ENCODE measurements at regions not wholly inside any gene's neighbourhood (a gene's known extent, or its start where the extent isn't known, plus 50 kb on each side); places are given as distances from the start of the nearest gene placed in this dataset.

GRCh38 chr2:18273205-18273604 is 287.2 kb downstream of the RDH14 start:
- Histone ChIP-seq H3K27me3 (replicated peaks in 1 of 7) (no peaks in the 10 kb centered on the region), H3K27ac (no peak overlapping the region), H3K36me3 (no peaks in the 10 kb centered on the region), H3K4me3 (no peak overlapping the region), H3K9me3 (no peaks in the 10 kb centered on the region), H3K4me1 (no peaks in the 10 kb centered on the region)
- intact Hi-C loops (cut with DNase I; ENCODE audit: low total_unique reads), result no loop called here
- no peak for TF ChIP-seq POLR2AphosphoS5 (IDR thresholded peaks at IDR 0.05)
- no peak for TF ChIP-seq POLR2A (IDR thresholded peaks at IDR 0.05)
- TF ChIP-seq CTCF (IDR thresholded peaks at IDR 0.05 in 8 of 11, conservative IDR thresholded peaks at IDR 0.05 in 3 of 11), result no peak
- no peak for DNase-seq

GRCh38 chr2:18272148-18272494 is 288.3 kb downstream of the RDH14 start:
- Histone ChIP-seq H3K27me3 (replicated peaks in 1 of 7) (no peaks in the 10 kb centered on the region), H3K27ac (no peak overlapping the region), H3K9me3 (no peaks in the 10 kb centered on the region), H3K4me3 (no peak overlapping the region), H3K36me3 (no peaks in the 10 kb centered on the region), H3K4me1 (no peaks in the 10 kb centered on the region)
- intact Hi-C loops (cut with DNase I; ENCODE audit: low total_unique reads), result no loop called here
- no peak for TF ChIP-seq CTCF (IDR thresholded peaks at IDR 0.05 in 8 of 11, conservative IDR thresholded peaks at IDR 0.05 in 3 of 11)
- no peak for TF ChIP-seq POLR2A (IDR thresholded peaks at IDR 0.05)
- no peak for TF ChIP-seq POLR2AphosphoS5 (IDR thresholded peaks at IDR 0.05)
- 73 to 95% (median 90%) methylated on average over 5 to 10 of the region's 10 CpGs for WGBS, 5 donors
- peak; percentile 65 for DNase-seq

GRCh38 chr2:18271370-18272147 is 288.9 kb downstream of the RDH14 start:
- H3K27me3 ChIP-seq (replicated peaks in 1 of 7), result no peaks in the 10 kb centered on the region
- no peaks in the 10 kb centered on the region for H3K36me3 ChIP-seq
- no peak overlapping the region for H3K27ac ChIP-seq
- no peak overlapping the region for H3K4me3 ChIP-seq
- intact Hi-C loops (cut with DNase I; ENCODE audit: low total_unique reads), result no loop called here
- no peaks in the 10 kb centered on the region for H3K9me3 ChIP-seq
- TF ChIP-seq CTCF (IDR thresholded peaks at IDR 0.05 in 8 of 11, conservative IDR thresholded peaks at IDR 0.05 in 3 of 11), result no peak
- no peak for TF ChIP-seq POLR2A (IDR thresholded peaks at IDR 0.05)
- TF ChIP-seq POLR2AphosphoS5 (IDR thresholded peaks at IDR 0.05), result no peak
- WGBS, 5 donors, result 86 to 92% (median 91%) methylated on average over 11 to 17 of the region's 17 CpGs
- H3K4me1 ChIP-seq, result no peaks in the 10 kb centered on the region
- DNase-seq, result peak; percentile 71

- H3K27ac ChIP-seq, result no peak overlapping the region
- H3K4me1 ChIP-seq, result no peaks in the 10 kb centered on the region
- H3K4me3 ChIP-seq, result no peak overlapping the region
- intact Hi-C loops (cut with DNase I; ENCODE audit: low total_unique reads), result no loop called here
- H3K9me3 ChIP-seq, result no peaks in the 10 kb centered on the region
- WGBS, 5 donors, result 66 to 87% (median 73%) methylated on average over 3 of the region's 3 CpGs
- no peaks in the 10 kb centered on the region for H3K36me3 ChIP-seq
- TF ChIP-seq CTCF (IDR thresholded peaks at IDR 0.05 in 8 of 11, conservative IDR thresholded peaks at IDR 0.05 in 3 of 11) (no peak), POLR2AphosphoS5 (IDR thresholded peaks at IDR 0.05) (no peak), POLR2A (IDR thresholded peaks at IDR 0.05) (no peak)
- no peaks in the 10 kb centered on the region for H3K27me3 ChIP-seq (replicated peaks in 1 of 7)
- no peak for DNase-seq
Observed at GRCh38 chr2:18268400-18268799, 292.1 kb downstream of the RDH14 start.

Data from spleen (tissue), 11 donors.